ENCODE measurements at regions not wholly inside any gene's neighbourhood (a gene's known extent, or its start where the extent isn't known, plus 50 kb on each side); places are given as distances from the start of the nearest gene placed in this dataset.

- peak overlapping the region in 2 of 12 donors; percentile 30 to 32 for H3K27ac ChIP-seq
- DNase-seq (no peak), ATAC-seq (peak in 1 of 4 donors; percentile 39)
- H3K27me3 ChIP-seq = no peaks in the 10 kb centered on the region
- no peaks in the 10 kb centered on the region for H3K36me3 ChIP-seq
- TF ChIP-seq POLR2A (IDR thresholded peaks at IDR 0.05) (no peak), CTCF (IDR thresholded peaks at IDR 0.05) (no peak)
- H3K4me3 ChIP-seq = no peak overlapping the region
- intact Hi-C loops (cut with DNase I) = no loop called here
- WGBS, 4 donors = 39 to 49% (median 42%) methylated on average over 3 of the region's 3 CpGs
- H3K4me1 ChIP-seq = peaks cover 0 to 18% (median 6%) of the 10 kb centered on the region in 12 donors
- no peaks in the 10 kb centered on the region for H3K9me3 ChIP-seq
These were observed 323.7 kb upstream of the ANKRD30A start for GRCh38 chr10:36801660-36802059.

- 61 to 76% (median 66%) methylated on average over 3 of the region's 3 CpGs for WGBS, 4 donors
- TF ChIP-seq POLR2A (IDR thresholded peaks at IDR 0.05) (no peak), CTCF (IDR thresholded peaks at IDR 0.05) (no peak)
- intact Hi-C loops (cut with DNase I) = no loop called here
These were observed 330.4 kb upstream of the ANKRD30A start for GRCh38 chr10:36794981-36795380.

GRCh38 chr10:36789974-36790373, 335.4 kb upstream of the ANKRD30A start:
- H3K27ac ChIP-seq = no peak overlapping the region
- WGBS, 4 donors = 40 to 51% (median 42%) methylated on average over 4 of the region's 4 CpGs
- no peak for TF ChIP-seq POLR2A (IDR thresholded peaks at IDR 0.05)
- no peak for TF ChIP-seq CTCF (IDR thresholded peaks at IDR 0.05)
- DNase-seq (no peak), ATAC-seq (no peak)
- H3K36me3 ChIP-seq = no peaks in the 10 kb centered on the region
- no peak overlapping the region for H3K4me3 ChIP-seq
- peaks cover 0 to 6% (median 0%) of the 10 kb centered on the region in 12 donors for H3K4me1 ChIP-seq
- H3K27me3 ChIP-seq = no peaks in the 10 kb centered on the region
- no peaks in the 10 kb centered on the region for H3K9me3 ChIP-seq
- intact Hi-C loops (cut with DNase I) = loop anchor here in 1 of 10 donors (10.0 kb wide), 1 partner anchor 85 kb away; no protein-coding TSS in a partner anchor

More at GRCh38 chr10:36794981-36795380, 330.4 kb upstream of the ANKRD30A start:
- H3K9me3 ChIP-seq = no peaks in the 10 kb centered on the region
- H3K27me3 ChIP-seq = no peaks in the 10 kb centered on the region
- H3K4me1 ChIP-seq = peaks cover 0 to 3% (median 0%) of the 10 kb centered on the region in 12 donors
- no peak for DNase-seq
- H3K4me3 ChIP-seq = no peak overlapping the region
- H3K27ac ChIP-seq = no peak overlapping the region
- no peak for ATAC-seq
- no peaks in the 10 kb centered on the region for H3K36me3 ChIP-seq

- no peak for ATAC-seq
- H3K9me3 ChIP-seq = no peaks in the 10 kb centered on the region
- TF ChIP-seq POLR2A (IDR thresholded peaks at IDR 0.05) (no peak), CTCF (IDR thresholded peaks at IDR 0.05) (no peak)
- H3K36me3 ChIP-seq = no peaks in the 10 kb centered on the region
- 84 to 92% (median 85%) methylated on average over 2 of the region's 2 CpGs for WGBS, 4 donors
- no peak overlapping the region for H3K27ac ChIP-seq
- intact Hi-C loops (cut with DNase I) = loop anchor here in 1 of 10 donors (10.0 kb wide), 1 partner anchor 87 kb away; no protein-coding TSS in a partner anchor
- no peak for DNase-seq
- H3K27me3 ChIP-seq = no peaks in the 10 kb centered on the region
- peaks cover 0 to 6% (median 0%) of the 10 kb centered on the region in 12 donors for H3K4me1 ChIP-seq
- no peak overlapping the region for H3K4me3 ChIP-seq
These were observed 337.2 kb upstream of the ANKRD30A start for GRCh38 chr10:36788152-36788551.
